Spleen (tissue), 11 donors: ENCODE measurements at regions not wholly inside any gene's neighbourhood (a gene's known extent, or its start where the extent isn't known, plus 50 kb on each side); places are given as distances from the start of the nearest gene placed in this dataset.

Source experiments
- DNase-seq: peaks from one replicate; pipeline ENCODE4 v3.0.0-alpha.2; 2020
- H3K27ac ChIP-seq, 8 donors: fragments of 200-600 bp; sonication (generic) in 7 of 8; 1 replicate in 4 of 8; 2 replicates in 4 of 8; pipeline versions ENCODE4 v1.5.0 to v1.8.0; 2016 to 2021; ENCODE audit warnings: inconsistent platforms in 4 of 8, mild to moderate bottlenecking in 4 of 8, moderate library complexity in 1 of 8
- H3K27me3 ChIP-seq, 7 donors: fragments of 200-600 bp; sonication (generic) in 6 of 7; replicated peaks in 1 of 7; 1 replicate in 4 of 7; 2 replicates in 3 of 7; pipeline versions ENCODE4 v1.5.0 to v1.8.0; 2016 to 2021; ENCODE audit warnings: inconsistent platforms in 3 of 7, mild to moderate bottlenecking in 1 of 7
- H3K36me3 ChIP-seq, 6 donors: fragments of 200-600 bp; sonication (generic) in 5 of 6; 1 replicate in 4 of 6; 2 replicates in 2 of 6; pipeline versions ENCODE4 v1.5.0 to v1.8.0; 2016 to 2021; ENCODE audit warnings: inconsistent platforms in 2 of 6
- H3K4me1 ChIP-seq, 6 donors: fragments of 200-600 bp; sonication (generic) in 5 of 6; 1 replicate in 3 of 6; 2 replicates in 3 of 6; pipeline versions ENCODE4 v1.5.0 to v1.8.0; 2016 to 2021; ENCODE audit warnings: inconsistent platforms in 3 of 6
- H3K4me3 ChIP-seq, 8 donors: fragments of 200-600 bp; sonication (generic) in 7 of 8; 1 replicate in 4 of 8; 2 replicates in 4 of 8; pipeline versions ENCODE4 v1.5.0 to v1.8.0; 2016 to 2021; ENCODE audit warnings: inconsistent platforms in 4 of 8, mild to moderate bottlenecking in 4 of 8, moderate library complexity in 2 of 8
- H3K9me3 ChIP-seq, 8 donors: fragments of 200-600 bp; sonication (generic) in 7 of 8; 1 replicate in 4 of 8; 2 replicates in 4 of 8; pipeline versions ENCODE4 v1.5.0 to v1.8.0; 2016 to 2021; ENCODE audit warnings: inconsistent platforms in 4 of 8
- POLR2A ChIP-seq, 3 donors: fragments of 450-650 bp; IDR thresholded peaks; one replicate each; pipeline ENCODE4 v1.5.1; 2017; ENCODE audit warnings: antibody characterized with exemption in 3 of 3, mild to moderate bottlenecking in 1 of 3
- POLR2AphosphoS5 ChIP-seq, 3 donors: sonication (generic); formaldehyde crosslinking; IDR thresholded peaks; one replicate each; pipeline ENCODE4 v1.5.1; 2017; ENCODE audit warnings: antibody characterized with exemption in 3 of 3
- WGBS, 5 donors: extraction: QIAGEN DNeasy Blood & Tissue Kit in 3 of 5; methylation state at CpG; one replicate each; pipeline versions ENCODE4 v1.1.5 to v1.1.7; 2013 to 2018; 5-methylcytosine and 5-hydroxymethylcytosine counted together
- intact Hi-C: fragments of 100-400 bp; cut with DNase I; formaldehyde crosslinking; loops from one replicate; pipeline ENCODE4 v1.15.0; 2023; ENCODE audit warnings: low total_unique reads
- TF ChIP-seq, protein P1 (sequence below), 11 experiments: fragments of 200-600 bp in 7 of 11; fragments of 450-650 bp in 4 of 11; sonication (generic) in 4 of 11; IDR thresholded peaks in 8 of 11; conservative IDR thresholded peaks in 3 of 11; 1 replicate in 7 of 11; 2 replicates in 4 of 11; pipeline versions ENCODE4 v1.4.0 to v1.8.0; 2016 to 2021; ENCODE audit warnings: antibody characterized with exemption in 11 of 11, inconsistent platforms in 4 of 11, mild to moderate bottlenecking in 1 of 11
- donor health status: healthy with polysubstance abuse.
- donor health status: DM: no; HTN: no; CAD: no; lungs with moderate emphysema.
- donor health status: DM: no; HTN: no; CAD: no.
- donor health status: Bipolar disorder and iron deficiency.
- donor health status: healthy.
- donor health status: DM: no; HTN: no; CAD: no.
- donor health status: DM: yes; HTN: yes; CAD: no.

DNA sequence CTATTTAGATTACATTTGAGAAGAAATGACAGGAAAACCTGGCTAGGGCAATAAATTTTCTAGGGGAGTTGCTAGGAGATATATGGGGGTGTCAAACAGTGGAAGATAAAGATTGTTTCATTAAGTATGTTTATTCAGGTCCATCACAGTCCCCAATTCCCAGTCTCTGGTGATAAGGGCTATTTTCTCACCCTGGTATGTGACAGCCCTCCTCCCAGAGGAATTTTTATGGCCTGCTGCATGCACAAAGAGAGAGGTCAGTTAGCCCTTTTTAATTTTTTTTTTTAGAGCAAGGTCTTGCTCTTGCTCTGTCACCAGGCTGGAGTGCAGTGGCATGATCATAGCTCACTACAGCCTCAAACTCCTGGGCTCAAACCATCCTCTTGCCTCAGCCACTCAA, 53.6 kb upstream of the ATF7IP2 start:
- no peak overlapping the region for H3K27ac ChIP-seq
- no peak overlapping the region for H3K4me3 ChIP-seq
- H3K4me1 ChIP-seq, result peaks cover 0 to 32% (median 4%) of the 10 kb centered on the region in 6 donors
- no peak for DNase-seq
- peaks cover 0 to 12% (median 1%) of the 10 kb centered on the region in 8 donors for H3K9me3 ChIP-seq
- H3K27me3 ChIP-seq, result no peaks in the 10 kb centered on the region
- no peaks in the 10 kb centered on the region for H3K36me3 ChIP-seq
- intact Hi-C loops, result no loop called here
- TF ChIP-seq, protein P1, sequence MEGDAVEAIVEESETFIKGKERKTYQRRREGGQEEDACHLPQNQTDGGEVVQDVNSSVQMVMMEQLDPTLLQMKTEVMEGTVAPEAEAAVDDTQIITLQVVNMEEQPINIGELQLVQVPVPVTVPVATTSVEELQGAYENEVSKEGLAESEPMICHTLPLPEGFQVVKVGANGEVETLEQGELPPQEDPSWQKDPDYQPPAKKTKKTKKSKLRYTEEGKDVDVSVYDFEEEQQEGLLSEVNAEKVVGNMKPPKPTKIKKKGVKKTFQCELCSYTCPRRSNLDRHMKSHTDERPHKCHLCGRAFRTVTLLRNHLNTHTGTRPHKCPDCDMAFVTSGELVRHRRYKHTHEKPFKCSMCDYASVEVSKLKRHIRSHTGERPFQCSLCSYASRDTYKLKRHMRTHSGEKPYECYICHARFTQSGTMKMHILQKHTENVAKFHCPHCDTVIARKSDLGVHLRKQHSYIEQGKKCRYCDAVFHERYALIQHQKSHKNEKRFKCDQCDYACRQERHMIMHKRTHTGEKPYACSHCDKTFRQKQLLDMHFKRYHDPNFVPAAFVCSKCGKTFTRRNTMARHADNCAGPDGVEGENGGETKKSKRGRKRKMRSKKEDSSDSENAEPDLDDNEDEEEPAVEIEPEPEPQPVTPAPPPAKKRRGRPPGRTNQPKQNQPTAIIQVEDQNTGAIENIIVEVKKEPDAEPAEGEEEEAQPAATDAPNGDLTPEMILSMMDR (IDR thresholded peaks at IDR 0.05 in 8 of 11, conservative IDR thresholded peaks at IDR 0.05 in 3 of 11), result no peak
- TF ChIP-seq POLR2A (IDR thresholded peaks at IDR 0.05), result no peak
- TF ChIP-seq POLR2AphosphoS5 (IDR thresholded peaks at IDR 0.05), result no peak

DNA sequence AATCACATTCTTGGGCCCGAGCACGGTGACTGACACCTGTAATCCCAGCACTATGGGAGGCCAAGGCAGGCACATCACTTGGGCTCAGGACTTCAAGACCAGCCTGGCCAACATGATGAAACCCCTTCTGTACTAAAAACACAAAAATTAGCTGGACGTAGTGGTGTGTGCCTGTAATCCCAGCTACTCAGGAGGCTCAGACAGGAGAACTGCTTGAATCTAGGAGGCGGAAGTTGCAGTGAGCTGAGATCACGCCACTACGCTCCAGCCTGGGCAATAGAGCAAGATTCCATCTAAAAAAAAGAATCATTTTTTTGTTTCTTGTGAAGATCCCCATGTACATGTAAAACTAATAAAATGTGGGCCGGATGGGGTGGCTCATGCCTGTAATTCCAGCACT, 53.1 kb upstream of the ATF7IP2 start:
- intact Hi-C loops, result no loop called here
- H3K36me3 ChIP-seq, result no peaks in the 10 kb centered on the region
- 93 to 95% (median 95%) methylated on average over 7 of the region's 7 CpGs for WGBS, 5 donors
- TF ChIP-seq POLR2AphosphoS5 (IDR thresholded peaks at IDR 0.05) (no peak), POLR2A (IDR thresholded peaks at IDR 0.05) (no peak)
- TF ChIP-seq, protein P1 (IDR thresholded peaks at IDR 0.05 in 8 of 11, conservative IDR thresholded peaks at IDR 0.05 in 3 of 11), result no peak
- peaks cover 0 to 32% (median 4%) of the 10 kb centered on the region in 6 donors for H3K4me1 ChIP-seq
- peaks cover 0 to 13% (median 0%) of the 10 kb centered on the region in 8 donors for H3K9me3 ChIP-seq
- H3K4me3 ChIP-seq, result no peak overlapping the region
- no peaks in the 10 kb centered on the region for H3K27me3 ChIP-seq
- H3K27ac ChIP-seq, result no peak overlapping the region
- no peak for DNase-seq

DNA sequence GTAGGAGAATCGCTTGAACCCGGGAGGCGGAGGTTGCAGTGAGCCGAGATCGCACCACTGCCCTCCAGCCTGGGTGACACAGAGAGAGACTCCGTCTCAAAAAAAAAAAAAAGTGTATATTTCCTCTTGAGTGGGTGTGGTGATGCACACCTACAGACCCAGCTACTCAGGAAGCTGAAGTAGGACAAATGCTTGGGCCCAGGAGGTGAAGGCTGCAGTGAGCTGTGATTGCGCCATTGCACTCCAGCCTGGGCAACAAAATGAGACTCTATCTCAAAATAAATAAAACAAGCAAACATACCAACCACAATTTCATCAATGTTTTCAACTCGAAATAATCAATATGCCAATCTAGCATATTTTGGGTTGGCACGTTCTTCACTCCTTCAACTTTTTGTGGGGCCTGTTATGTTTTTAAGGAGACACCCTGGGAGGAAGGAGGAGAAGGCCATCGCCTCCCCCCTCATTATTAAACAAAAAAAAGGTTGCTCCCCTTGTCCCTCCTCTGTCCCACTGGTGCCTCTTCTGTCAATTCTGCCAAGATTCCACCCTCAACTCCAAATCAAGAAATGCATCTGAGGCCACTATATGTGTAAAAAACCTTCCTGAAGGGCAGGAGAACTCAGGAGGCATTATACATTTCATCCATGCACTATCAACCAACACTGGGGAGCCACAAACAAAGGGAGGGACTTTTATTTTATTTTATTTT, 52.4 kb upstream of the ATF7IP2 start:
- intact Hi-C loops, result no loop called here
- Histone ChIP-seq H3K4me1 (peaks cover 0 to 32% (median 4%) of the 10 kb centered on the region in 6 donors), H3K36me3 (no peaks in the 10 kb centered on the region), H3K9me3 (peaks cover 0 to 14% (median 4%) of the 10 kb centered on the region in 8 donors), H3K27me3 (no peaks in the 10 kb centered on the region), H3K27ac (peak overlapping the region in 3 of 8 donors; percentile 16 to 33 (median 21)), H3K4me3 (no peak overlapping the region)
- WGBS, 5 donors, result 79 to 90% (median 84%) methylated on average over 10 of the region's 10 CpGs
- no peak for DNase-seq
- TF ChIP-seq, protein P1 (IDR thresholded peaks at IDR 0.05 in 8 of 11, conservative IDR thresholded peaks at IDR 0.05 in 3 of 11), result no peak
- TF ChIP-seq POLR2A (IDR thresholded peaks at IDR 0.05) (no peak), POLR2AphosphoS5 (IDR thresholded peaks at IDR 0.05) (no peak)

DNA sequence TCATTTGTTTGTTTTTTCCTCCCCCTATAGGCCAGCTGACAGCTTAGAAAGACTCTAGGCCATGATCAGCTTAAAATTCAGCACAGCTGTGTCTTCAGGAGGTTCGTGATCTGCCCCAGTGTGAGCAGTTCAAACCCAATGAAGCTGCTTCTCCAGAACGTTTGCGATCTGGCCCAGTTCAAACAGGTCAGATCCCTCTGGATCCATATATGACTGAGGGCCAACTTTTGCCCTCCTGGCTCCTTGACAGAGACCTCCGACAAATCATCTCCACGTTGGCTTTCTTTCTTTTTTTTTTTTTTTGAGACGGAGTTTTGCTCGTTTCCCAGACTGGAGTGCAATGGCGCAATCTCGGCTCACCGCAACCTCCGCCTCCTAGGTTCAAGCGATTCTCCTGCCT, 50.2 kb upstream of the ATF7IP2 start:
- DNase-seq, result no peak

More for the DNA sequence above, 50.2 kb upstream of the ATF7IP2 start:
- intact Hi-C loops, result no loop called here
- Histone ChIP-seq H3K36me3 (no peaks in the 10 kb centered on the region), H3K27me3 (no peaks in the 10 kb centered on the region), H3K4me1 (peaks cover 0 to 20% (median 0%) of the 10 kb centered on the region in 6 donors), H3K4me3 (no peak overlapping the region), H3K27ac (no peak overlapping the region), H3K9me3 (peaks cover 2 to 32% (median 25%) of the 10 kb centered on the region in 8 donors)
- WGBS, 5 donors, result 77 to 92% (median 86%) methylated on average over 12 of the region's 12 CpGs
- no peak for TF ChIP-seq POLR2AphosphoS5 (IDR thresholded peaks at IDR 0.05)
- TF ChIP-seq POLR2A (IDR thresholded peaks at IDR 0.05), result no peak
- TF ChIP-seq, protein P1 (IDR thresholded peaks at IDR 0.05 in 8 of 11, conservative IDR thresholded peaks at IDR 0.05 in 3 of 11), result no peak
